Brain microvascular endothelial cell (primary cell): ENCODE measurements at regions not wholly inside any gene's neighbourhood (a gene's known extent, or its start where the extent isn't known, plus 50 kb on each side); places are given as distances from the start of the nearest gene placed in this dataset.

Experiments used
- DNase-seq: peaks from one replicate; pipeline ENCODE4 v3.0.0-alpha.2; 2020
- H3K27ac ChIP-seq: fragments of 250-450 bp; sonication (Bioruptor Pico); 2 replicates; pipeline ENCODE4 v1.5.1; 2020; ENCODE audit warnings: mild to moderate bottlenecking, moderate library complexity
- H3K27me3 ChIP-seq: fragments of 250-450 bp; sonication (Bioruptor Pico); replicated peaks from 2 replicates; pipeline ENCODE4 v1.5.1; 2020; ENCODE audit warnings: mild to moderate bottlenecking
- H3K36me3 ChIP-seq: fragments of 250-450 bp; sonication (Bioruptor Pico); replicated peaks from 2 replicates; pipeline ENCODE4 v1.5.1; 2020; ENCODE audit warnings: mild to moderate bottlenecking
- H3K4me3 ChIP-seq: 2 replicates; pipeline ENCODE4 v1.5.1; 2011; ENCODE audit warnings: low read depth, mild to moderate bottlenecking, control low read depth, low read length, moderate library complexity
- in situ Hi-C: cut with HindIII; loops from 2 replicates; pipeline ENCODE4 v1.10.0; 2017; ENCODE audit warnings: low sequenced_read_pairs, low pct_ligation_motif_present
- TF ChIP-seq, protein P1 (sequence below): IDR thresholded peaks from 2 replicates; pipeline ENCODE4 v1.5.1; 2011; ENCODE audit warnings: low read depth, mild to moderate bottlenecking, moderate library complexity, low read length, control low read depth, inconsistent platforms; ENCODE audit errors: missing control alignments

DNA sequence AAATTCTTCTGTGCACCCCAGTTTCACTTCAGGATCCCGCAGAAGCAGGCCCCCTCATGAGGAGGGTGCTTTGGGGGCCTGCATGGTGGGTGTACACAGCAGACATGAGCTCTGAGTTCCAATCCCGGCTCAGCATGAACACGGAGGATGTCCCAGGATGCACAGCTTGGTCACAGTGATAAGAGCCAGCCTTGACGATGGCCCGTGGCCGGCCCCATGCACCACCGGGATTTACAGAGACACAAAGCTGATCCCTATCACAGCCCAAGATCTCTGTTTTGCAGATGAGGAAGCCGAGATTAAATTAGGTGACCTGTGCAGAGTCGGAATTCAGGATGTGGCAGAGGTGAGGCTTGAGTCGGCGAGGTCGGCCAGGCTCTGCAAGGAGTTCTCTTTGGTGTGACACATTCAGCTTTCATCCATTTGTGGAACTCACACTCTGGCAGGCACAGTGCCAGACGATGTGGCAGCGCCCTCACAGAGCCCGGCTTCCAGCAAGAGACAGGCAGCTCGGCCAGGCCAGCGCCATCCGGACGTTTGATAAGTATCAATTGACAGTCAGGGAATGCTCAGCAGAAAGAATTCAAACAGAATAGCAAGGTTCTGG lies 456.3 kb upstream of the MYT1L start:
- Histone ChIP-seq H3K27ac (no peak overlapping the region), H3K4me3 (no peak overlapping the region), H3K27me3 (no peaks in the 10 kb centered on the region), H3K36me3 (no peaks in the 10 kb centered on the region)
- TF ChIP-seq, protein P1, sequence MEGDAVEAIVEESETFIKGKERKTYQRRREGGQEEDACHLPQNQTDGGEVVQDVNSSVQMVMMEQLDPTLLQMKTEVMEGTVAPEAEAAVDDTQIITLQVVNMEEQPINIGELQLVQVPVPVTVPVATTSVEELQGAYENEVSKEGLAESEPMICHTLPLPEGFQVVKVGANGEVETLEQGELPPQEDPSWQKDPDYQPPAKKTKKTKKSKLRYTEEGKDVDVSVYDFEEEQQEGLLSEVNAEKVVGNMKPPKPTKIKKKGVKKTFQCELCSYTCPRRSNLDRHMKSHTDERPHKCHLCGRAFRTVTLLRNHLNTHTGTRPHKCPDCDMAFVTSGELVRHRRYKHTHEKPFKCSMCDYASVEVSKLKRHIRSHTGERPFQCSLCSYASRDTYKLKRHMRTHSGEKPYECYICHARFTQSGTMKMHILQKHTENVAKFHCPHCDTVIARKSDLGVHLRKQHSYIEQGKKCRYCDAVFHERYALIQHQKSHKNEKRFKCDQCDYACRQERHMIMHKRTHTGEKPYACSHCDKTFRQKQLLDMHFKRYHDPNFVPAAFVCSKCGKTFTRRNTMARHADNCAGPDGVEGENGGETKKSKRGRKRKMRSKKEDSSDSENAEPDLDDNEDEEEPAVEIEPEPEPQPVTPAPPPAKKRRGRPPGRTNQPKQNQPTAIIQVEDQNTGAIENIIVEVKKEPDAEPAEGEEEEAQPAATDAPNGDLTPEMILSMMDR, result no peak
- in situ Hi-C loops, result no loop called here
- no peak for DNase-seq

DNA sequence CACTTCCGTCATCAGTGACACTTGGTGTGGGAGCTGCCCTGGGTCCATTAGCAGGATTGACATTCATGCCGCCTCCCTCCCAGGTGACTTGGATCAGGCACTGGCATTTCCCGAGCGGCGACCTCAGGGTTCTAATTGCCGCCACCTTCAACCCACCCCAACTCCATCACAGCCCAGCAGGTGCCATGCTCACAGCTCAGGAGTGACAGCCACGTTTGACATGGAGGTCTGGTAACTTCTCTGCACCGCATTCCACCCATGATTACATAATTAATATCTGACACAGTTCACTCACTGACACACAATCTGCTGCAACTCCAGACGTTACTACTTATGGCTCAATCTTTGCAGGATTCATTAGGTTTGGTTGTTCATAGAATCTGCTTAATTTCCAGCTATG lies 450.9 kb upstream of the MYT1L start:
- no peak for DNase-seq
- H3K4me3 ChIP-seq, result no peak overlapping the region
- TF ChIP-seq, protein P1, result no peak
- H3K27ac ChIP-seq, result no peak overlapping the region
- in situ Hi-C loops, result no loop called here
- H3K36me3 ChIP-seq, result no peaks in the 10 kb centered on the region
- no peaks in the 10 kb centered on the region for H3K27me3 ChIP-seq

DNA sequence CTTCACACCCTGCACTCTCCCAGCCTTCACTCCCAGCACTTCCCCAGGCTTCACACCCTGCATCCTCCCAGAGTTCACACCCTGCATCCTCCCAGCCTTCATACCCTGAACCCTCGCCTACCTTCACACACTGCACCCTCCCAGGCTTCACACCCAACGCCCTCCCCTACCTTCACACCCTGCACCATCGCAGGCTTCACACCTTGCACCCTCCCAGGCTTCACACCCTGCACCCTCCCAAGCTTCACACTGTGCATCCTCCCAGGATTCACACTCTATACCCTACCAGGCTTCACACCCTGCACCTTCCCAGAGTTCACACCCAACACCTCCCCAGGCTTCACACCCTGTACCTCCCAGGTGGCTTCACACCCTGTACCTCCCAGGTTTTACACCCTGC lies 448.7 kb upstream of the MYT1L start:
- no peak overlapping the region for H3K27ac ChIP-seq
- H3K4me3 ChIP-seq, result no peak overlapping the region
- TF ChIP-seq, protein P1, result no peak
- DNase-seq, result no peak
- H3K36me3 ChIP-seq, result no peaks in the 10 kb centered on the region
- H3K27me3 ChIP-seq, result no peaks in the 10 kb centered on the region
- in situ Hi-C loops, result no loop called here

DNA sequence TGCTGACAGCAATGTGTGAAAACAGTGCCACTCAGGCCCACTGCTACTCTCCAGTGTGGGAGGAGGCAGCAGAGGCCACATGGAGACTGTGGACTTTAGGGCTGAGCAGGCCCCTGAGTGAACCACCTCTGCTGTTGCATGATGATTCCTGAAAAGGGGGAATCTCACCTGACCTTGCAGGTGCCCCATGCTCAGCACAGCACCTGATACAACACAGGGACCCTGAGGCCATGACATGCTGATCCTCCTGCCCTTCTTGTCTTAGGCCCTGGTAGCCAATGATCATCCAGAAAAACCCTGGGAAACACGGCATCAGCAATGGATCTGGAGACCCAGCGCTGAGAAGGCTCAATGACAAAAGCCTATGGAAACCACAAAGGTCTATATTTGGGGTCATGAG lies 446.8 kb upstream of the MYT1L start:
- TF ChIP-seq, protein P1, result no peak
- in situ Hi-C loops, result no loop called here
- DNase-seq, result no peak
- Histone ChIP-seq H3K4me3 (no peak overlapping the region), H3K27me3 (no peaks in the 10 kb centered on the region), H3K27ac (no peak overlapping the region), H3K36me3 (no peaks in the 10 kb centered on the region)

DNA sequence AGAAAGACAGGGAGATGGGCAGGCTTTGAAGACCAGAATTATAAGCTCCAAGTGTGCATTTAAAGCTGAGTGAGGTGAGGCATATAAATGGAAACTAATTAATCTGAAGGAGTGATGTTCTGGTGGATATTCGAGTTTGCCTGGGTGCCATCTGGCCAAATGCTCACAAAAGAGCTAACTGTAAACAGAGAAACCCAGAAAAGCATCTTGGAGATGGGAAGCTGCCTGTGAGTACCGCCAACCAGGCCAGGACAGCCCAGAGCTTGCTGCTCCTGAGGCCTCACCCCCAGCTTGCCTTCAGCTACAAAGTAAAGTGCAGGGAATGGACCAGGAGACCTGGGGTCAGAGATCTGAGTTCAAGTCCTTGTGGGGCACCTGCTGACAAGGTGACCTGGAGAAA lies 446.1 kb upstream of the MYT1L start:
- H3K27ac ChIP-seq, result no peak overlapping the region
- TF ChIP-seq, protein P1, result no peak
- no peaks in the 10 kb centered on the region for H3K36me3 ChIP-seq
- no peak overlapping the region for H3K4me3 ChIP-seq
- in situ Hi-C loops, result no loop called here
- no peaks in the 10 kb centered on the region for H3K27me3 ChIP-seq
- no peak for DNase-seq

DNA sequence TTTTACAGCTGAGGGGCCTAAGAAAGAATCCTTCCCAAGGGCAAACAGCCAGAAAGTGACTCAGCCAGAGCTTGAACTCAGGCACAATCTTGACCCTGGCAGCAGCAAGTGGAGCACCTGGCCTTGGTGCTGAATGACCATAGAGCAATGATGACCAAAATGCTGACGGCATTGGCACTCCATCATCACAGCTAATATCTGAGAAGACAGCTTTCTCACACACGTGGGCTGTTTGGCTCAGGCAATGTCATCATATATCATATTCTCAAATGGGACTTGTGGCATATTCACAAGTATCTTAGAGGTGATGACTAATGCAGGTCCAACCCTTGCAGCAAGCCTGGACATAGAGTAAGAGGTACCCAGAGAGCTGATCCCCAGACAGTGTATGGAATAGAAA lies 443.9 kb upstream of the MYT1L start:
- no peak for DNase-seq
- in situ Hi-C loops, result no loop called here
- no peak overlapping the region for H3K4me3 ChIP-seq
- no peak overlapping the region for H3K27ac ChIP-seq
- TF ChIP-seq, protein P1, result no peak
- no peaks in the 10 kb centered on the region for H3K36me3 ChIP-seq
- H3K27me3 ChIP-seq, result no peaks in the 10 kb centered on the region
